ENCODE measurements at regions not wholly inside any gene's neighbourhood (a gene's known extent, or its start where the extent isn't known, plus 50 kb on each side); places are given as distances from the start of the nearest gene placed in this dataset.

DNA sequence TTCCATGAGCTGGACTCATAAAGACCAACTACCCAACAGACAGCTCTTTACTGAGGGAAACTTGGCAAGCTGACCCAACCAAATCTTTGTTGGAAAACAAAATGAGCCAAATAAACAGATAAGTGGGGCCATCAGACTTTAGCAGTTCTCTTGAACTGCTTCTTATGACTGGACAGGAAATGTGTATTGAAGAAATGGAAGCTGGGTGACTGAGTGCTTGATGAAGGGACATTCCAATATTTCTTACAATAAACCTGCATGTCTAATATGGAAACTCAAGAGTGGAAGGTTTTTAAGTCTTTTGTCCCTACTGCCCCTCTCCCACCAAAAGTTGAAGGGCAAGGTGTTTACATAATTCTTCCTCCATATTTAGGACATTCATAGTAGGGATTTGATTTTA is 218.8 kb upstream of the NR4A3 start:
- no peak overlapping the region for H3K4me3 Mint-ChIP-seq
- POLR2A ChIA-PET, result no interaction called here
- H3K27ac Mint-ChIP-seq, result no peak overlapping the region
- no peak for DNase-seq
- peaks cover 5% of the 10 kb centered on the region for H3K4me1 Mint-ChIP-seq
- peaks cover 3% of the 10 kb centered on the region for H3K27me3 Mint-ChIP-seq
- H3K9me3 Mint-ChIP-seq, result peaks cover 1% of the 10 kb centered on the region
- ATAC-seq (ENCODE audit: low read depth), result no peak
- H3K36me3 Mint-ChIP-seq, result no peaks in the 10 kb centered on the region

DNA sequence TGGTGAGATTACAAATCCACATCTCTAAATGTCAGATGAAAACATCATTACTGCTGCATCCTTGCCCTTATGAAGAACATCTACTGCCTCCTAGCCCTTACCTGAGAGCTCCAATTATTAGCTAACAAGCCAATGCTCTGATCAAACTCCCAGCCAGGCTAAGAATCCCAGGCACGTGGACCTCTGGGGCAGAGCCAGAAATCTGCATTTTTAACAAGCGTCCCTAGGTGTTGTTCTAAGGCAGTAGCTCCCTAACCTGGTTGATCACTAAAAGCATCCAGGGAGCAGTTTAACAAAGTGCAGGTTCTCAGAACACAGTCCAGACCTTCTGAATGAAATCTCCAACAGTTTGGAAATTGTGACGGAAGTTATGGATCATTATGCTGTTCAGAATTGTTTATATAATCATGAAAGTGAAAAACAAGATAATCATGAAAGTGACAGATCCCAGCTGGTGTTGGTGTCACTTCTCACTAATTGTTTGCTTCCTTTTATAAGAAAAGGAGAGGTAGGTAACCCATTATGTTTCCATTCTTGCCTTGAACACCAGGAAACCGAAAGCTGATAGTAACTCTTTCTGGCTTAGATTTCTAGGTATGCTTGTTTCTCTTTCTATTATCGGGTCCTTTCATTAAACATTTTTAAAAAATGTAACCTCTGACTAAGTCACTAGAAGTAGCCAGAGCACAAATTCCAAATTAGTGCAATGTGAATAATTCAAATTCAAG is 216.5 kb upstream of the NR4A3 start:
- ATAC-seq (ENCODE audit: low read depth) (no peak), DNase-seq (no peak)
- POLR2A ChIA-PET, result no interaction called here
- Mint-ChIP-seq H3K36me3 (no peaks in the 10 kb centered on the region), H3K4me3 (no peak overlapping the region), H3K27ac (no peak overlapping the region), H3K4me1 (peaks cover 6% of the 10 kb centered on the region), H3K27me3 (peaks cover 3% of the 10 kb centered on the region), H3K9me3 (peaks cover 1% of the 10 kb centered on the region)

DNA sequence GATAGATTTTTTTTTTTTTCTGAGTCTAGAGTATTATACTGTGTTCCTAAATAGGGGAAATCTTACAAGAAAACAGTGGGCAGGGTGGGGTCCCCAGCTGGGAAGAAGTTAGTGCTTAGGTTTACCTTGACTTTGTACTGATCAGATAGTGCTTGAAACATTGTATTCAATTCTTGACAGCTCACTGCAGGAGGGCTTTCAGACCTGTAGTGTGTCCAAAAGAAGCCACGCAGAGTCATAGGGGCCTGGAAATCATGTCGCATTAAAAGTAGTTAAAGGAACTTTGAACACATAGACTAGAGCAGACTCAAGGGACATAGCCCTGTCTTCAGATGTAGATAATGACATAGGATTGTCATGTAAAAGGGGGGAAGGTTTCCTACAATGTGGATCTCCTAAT is 215.4 kb upstream of the NR4A3 start:
- POLR2A ChIA-PET, result no interaction called here
- DNase-seq, result no peak
- Mint-ChIP-seq H3K4me1 (peaks cover 6% of the 10 kb centered on the region), H3K27me3 (peaks cover 3% of the 10 kb centered on the region), H3K9me3 (peaks cover 1% of the 10 kb centered on the region), H3K4me3 (no peak overlapping the region), H3K27ac (no peak overlapping the region), H3K36me3 (no peaks in the 10 kb centered on the region)
- ATAC-seq (ENCODE audit: low read depth), result no peak

GRCh38 chr9:99606957-99607356 is 214.7 kb upstream of the NR4A3 start:
- Mint-ChIP-seq H3K4me1 (peaks cover 6% of the 10 kb centered on the region), H3K27me3 (peaks cover 3% of the 10 kb centered on the region), H3K36me3 (no peaks in the 10 kb centered on the region), H3K4me3 (no peak overlapping the region), H3K9me3 (peaks cover 1% of the 10 kb centered on the region), H3K27ac (no peak overlapping the region)
- no peak for DNase-seq
- POLR2A ChIA-PET, result no interaction called here
- no peak for ATAC-seq (ENCODE audit: low read depth)

GRCh38 chr9:99607842-99608448 is 213.7 kb upstream of the NR4A3 start:
- Mint-ChIP-seq H3K9me3 (peaks cover 1% of the 10 kb centered on the region), H3K27me3 (peaks cover 6% of the 10 kb centered on the region), H3K27ac (no peak overlapping the region), H3K4me1 (peaks cover 6% of the 10 kb centered on the region), H3K36me3 (no peaks in the 10 kb centered on the region), H3K4me3 (no peak overlapping the region)
- ATAC-seq (ENCODE audit: low read depth) (no peak), DNase-seq (no peak)
- POLR2A ChIA-PET, result no interaction called here

- POLR2A ChIA-PET, result no interaction called here
- DNase-seq, result no peak
- no peak for ATAC-seq (ENCODE audit: low read depth)
- Mint-ChIP-seq H3K36me3 (no peaks in the 10 kb centered on the region), H3K27ac (no peak overlapping the region), H3K9me3 (no peaks in the 10 kb centered on the region), H3K4me3 (no peak overlapping the region), H3K27me3 (peaks cover 11% of the 10 kb centered on the region), H3K4me1 (no peaks in the 10 kb centered on the region)
These were observed 207.3 kb upstream of the NR4A3 start for GRCh38 chr9:99614341-99614740.

- Mint-ChIP-seq H3K27me3 (peaks cover 6% of the 10 kb centered on the region), H3K4me3 (no peak overlapping the region), H3K36me3 (no peaks in the 10 kb centered on the region), H3K9me3 (no peaks in the 10 kb centered on the region), H3K27ac (no peak overlapping the region), H3K4me1 (no peaks in the 10 kb centered on the region)
- no peak for DNase-seq
- no peak for ATAC-seq (ENCODE audit: low read depth)
- POLR2A ChIA-PET, result no interaction called here
These were observed 200.6 kb upstream of the NR4A3 start for GRCh38 chr9:99621040-99621439.

DNA sequence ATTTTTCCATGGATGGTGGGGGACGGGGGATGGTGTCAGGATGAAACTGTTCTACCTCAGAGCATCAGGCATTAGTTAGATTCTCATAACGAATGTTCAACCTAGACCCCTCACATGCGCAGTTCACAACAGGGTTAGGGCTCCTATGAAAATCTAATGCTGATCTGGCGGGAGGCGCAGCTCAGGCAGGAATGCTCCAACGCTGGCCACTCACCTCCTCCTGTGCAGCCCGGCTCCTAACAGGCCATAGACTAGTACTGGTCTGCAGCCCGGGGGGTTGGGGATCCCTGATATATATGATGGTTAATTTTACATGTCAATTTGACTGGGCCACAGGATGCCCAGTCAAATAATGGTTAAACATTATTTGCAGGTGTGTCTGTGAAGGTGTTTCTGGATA is 199.0 kb upstream of the NR4A3 start:
- Mint-ChIP-seq H3K4me1 (no peaks in the 10 kb centered on the region), H3K4me3 (no peak overlapping the region), H3K27me3 (peaks cover 6% of the 10 kb centered on the region), H3K36me3 (no peaks in the 10 kb centered on the region), H3K9me3 (no peaks in the 10 kb centered on the region), H3K27ac (no peak overlapping the region)
- POLR2A ChIA-PET, result no interaction called here
- ATAC-seq (ENCODE audit: low read depth) (no peak), DNase-seq (no peak)

- Mint-ChIP-seq H3K4me3 (no peak overlapping the region), H3K9me3 (no peaks in the 10 kb centered on the region), H3K4me1 (peaks cover 3% of the 10 kb centered on the region), H3K27ac (no peak overlapping the region), H3K36me3 (no peaks in the 10 kb centered on the region), H3K27me3 (peaks cover 3% of the 10 kb centered on the region)
- POLR2A ChIA-PET, result no interaction called here
- no peak for DNase-seq
- ATAC-seq (ENCODE audit: low read depth), result no peak
These were observed 197.8 kb upstream of the NR4A3 start for GRCh38 chr9:99623780-99624364.

DNA sequence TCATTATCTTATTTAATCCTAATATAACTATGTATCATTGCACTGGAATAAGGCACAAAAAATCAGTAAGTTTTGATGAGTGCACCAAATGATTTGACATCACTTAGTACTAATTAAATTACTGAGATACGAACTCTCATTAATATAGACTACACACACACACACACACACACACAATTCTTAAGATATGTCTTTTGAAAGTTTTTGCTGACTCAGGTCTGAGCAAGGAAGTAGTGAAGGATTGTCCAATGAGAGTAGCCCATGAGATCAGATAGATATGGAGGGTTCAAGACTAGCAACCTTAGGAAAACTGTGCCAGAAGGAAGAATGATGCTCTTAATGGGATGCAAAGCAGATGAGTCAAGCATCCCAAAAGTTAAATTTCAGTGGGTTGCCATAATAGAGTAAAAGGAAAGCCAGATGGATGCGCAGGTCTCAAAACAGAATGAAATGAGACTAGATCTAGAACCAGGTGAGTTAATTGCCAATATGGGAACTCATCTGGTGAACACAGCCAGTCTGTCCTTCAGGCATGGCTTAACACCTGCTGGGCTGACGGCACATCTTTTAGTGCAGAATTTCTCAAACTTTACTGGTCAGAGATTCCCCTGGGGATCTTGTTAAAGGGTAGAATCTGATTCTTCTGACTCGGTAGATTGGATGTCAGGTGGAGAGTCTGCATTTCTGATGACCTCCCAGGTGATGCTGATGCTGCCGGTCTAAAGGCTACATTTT is 197.0 kb upstream of the NR4A3 start:
- H3K27ac Mint-ChIP-seq, result no peak overlapping the region
- ATAC-seq (ENCODE audit: low read depth) (no peak), DNase-seq (no peak)
- H3K4me1 Mint-ChIP-seq, result peaks cover 3% of the 10 kb centered on the region
- POLR2A ChIA-PET, result no interaction called here
- peaks cover 2% of the 10 kb centered on the region for H3K27me3 Mint-ChIP-seq
- H3K4me3 Mint-ChIP-seq, result no peak overlapping the region
- H3K36me3 Mint-ChIP-seq, result no peaks in the 10 kb centered on the region
- H3K9me3 Mint-ChIP-seq, result no peaks in the 10 kb centered on the region

- H3K27ac Mint-ChIP-seq, result no peak overlapping the region
- peaks cover 3% of the 10 kb centered on the region for H3K4me1 Mint-ChIP-seq
- POLR2A ChIA-PET, result no interaction called here
- no peaks in the 10 kb centered on the region for H3K36me3 Mint-ChIP-seq
- ATAC-seq (ENCODE audit: low read depth), result no peak
- no peak for DNase-seq
- no peak overlapping the region for H3K4me3 Mint-ChIP-seq
- no peaks in the 10 kb centered on the region for H3K9me3 Mint-ChIP-seq
- peaks cover 2% of the 10 kb centered on the region for H3K27me3 Mint-ChIP-seq
These were observed 195.3 kb upstream of the NR4A3 start for GRCh38 chr9:99626426-99626825.

- DNase-seq (no peak), ATAC-seq (ENCODE audit: low read depth) (no peak)
- no peaks in the 10 kb centered on the region for H3K9me3 Mint-ChIP-seq
- H3K27ac Mint-ChIP-seq, result no peak overlapping the region
- H3K4me3 Mint-ChIP-seq, result no peak overlapping the region
- no peaks in the 10 kb centered on the region for H3K36me3 Mint-ChIP-seq
- H3K4me1 Mint-ChIP-seq, result peaks cover 3% of the 10 kb centered on the region
- peaks cover 3% of the 10 kb centered on the region for H3K27me3 Mint-ChIP-seq
- POLR2A ChIA-PET, result no interaction called here
These were observed 193.4 kb upstream of the NR4A3 start for GRCh38 chr9:99628285-99628684.

GRCh38 chr9:99628849-99629620 is 192.7 kb upstream of the NR4A3 start:
- no peaks in the 10 kb centered on the region for H3K36me3 Mint-ChIP-seq
- H3K9me3 Mint-ChIP-seq, result no peaks in the 10 kb centered on the region
- H3K27me3 Mint-ChIP-seq, result peaks cover 3% of the 10 kb centered on the region
- H3K4me1 Mint-ChIP-seq, result peaks cover 3% of the 10 kb centered on the region
- no peak overlapping the region for H3K4me3 Mint-ChIP-seq
- H3K27ac Mint-ChIP-seq, result no peak overlapping the region
- POLR2A ChIA-PET, result no interaction called here
- no peak for DNase-seq
- no peak for ATAC-seq (ENCODE audit: low read depth)
